ENCODE measurements at regions not wholly inside any gene's neighbourhood (a gene's known extent, or its start where the extent isn't known, plus 50 kb on each side); places are given as distances from the start of the nearest gene placed in this dataset.

DNA sequence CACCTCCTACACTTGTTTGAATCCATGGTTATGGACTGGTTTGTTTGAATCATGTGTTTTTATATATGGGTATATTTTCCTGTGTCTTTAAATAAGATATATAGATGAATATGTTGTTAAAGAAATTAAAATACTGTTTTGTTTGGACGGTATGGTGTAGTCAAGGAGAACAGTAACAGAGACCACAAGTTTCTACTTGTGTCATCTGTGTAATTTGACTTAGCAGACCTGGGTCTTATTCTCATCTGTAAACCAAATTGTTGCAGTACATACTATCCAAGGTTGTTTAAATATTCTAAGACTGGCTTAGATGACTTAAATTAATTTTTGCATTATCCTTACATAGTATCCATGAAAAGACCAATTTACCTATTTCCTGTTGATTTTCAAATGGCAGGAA lies 361.1 kb upstream of the SLITRK1 start:
- no peak for DNase-seq

GRCh38 chr13:84239032-84239431 lies 356.8 kb upstream of the SLITRK1 start:
- DNase-seq = no peak

GRCh38 chr13:84238381-84238780 lies 356.1 kb upstream of the SLITRK1 start:
- DNase-seq = no peak

- DNase-seq = no peak
These were observed 354.9 kb upstream of the SLITRK1 start for GRCh38 chr13:84237143-84237542.

GRCh38 chr13:84234416-84234815 lies 352.1 kb upstream of the SLITRK1 start:
- no peak for DNase-seq

GRCh38 chr13:84230568-84230967 lies 348.3 kb upstream of the SLITRK1 start:
- DNase-seq = no peak

- no peak for DNase-seq
These were observed 328.8 kb upstream of the SLITRK1 start for GRCh38 chr13:84211048-84211447.

DNA sequence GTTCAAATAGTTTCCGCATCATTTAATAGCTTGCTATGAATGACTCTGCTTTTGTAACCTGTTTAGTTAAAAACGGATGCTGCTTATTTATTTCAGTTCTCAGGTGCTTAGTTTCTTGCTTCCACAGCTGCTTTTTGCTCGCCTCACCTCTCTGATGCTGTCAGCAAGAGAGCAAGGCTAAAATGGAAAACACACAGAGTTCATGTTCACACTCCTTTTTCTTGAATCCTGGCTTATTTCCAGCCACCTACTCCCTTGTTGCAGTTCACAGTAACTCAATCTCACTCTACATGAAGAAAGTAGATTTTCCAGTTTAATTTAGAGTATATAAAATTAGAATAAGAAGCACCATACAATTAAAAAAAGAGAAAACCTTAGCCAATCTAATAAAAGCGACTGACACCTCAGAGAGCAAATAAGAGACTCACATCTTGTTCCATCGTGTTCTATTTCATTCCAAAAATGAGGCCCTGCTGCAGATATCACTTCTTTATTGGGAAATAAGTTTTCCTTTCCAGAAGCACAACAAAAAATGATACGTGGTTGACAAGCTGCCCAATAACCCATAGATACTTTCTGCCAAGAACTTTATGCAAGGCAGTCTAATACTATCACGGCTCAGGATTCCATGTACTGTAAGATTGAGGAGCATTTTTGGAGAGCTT lies 326.1 kb upstream of the SLITRK1 start:
- no peak for DNase-seq

- DNase-seq = no peak
These were observed 325.2 kb upstream of the SLITRK1 start for GRCh38 chr13:84207509-84207908.

DNA sequence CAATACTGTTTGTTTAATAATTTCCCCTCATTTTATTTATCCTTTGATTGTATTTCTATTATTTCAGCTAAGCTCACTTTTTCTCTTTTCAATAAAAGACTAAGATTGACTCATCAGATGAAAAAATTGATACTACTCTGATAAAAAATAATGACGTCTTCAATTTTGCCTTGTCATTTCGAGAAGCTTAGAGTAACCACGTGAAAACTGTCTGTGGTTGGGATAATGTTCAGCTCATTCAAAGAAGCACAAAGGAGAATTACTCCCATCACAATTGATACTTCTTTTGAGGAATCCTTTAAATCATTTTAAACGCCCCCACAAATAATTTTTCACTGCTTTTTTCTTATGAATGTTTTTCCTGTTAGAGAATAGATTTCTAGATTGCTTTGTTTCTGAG lies 318.7 kb upstream of the SLITRK1 start:
- DNase-seq = no peak

DNA sequence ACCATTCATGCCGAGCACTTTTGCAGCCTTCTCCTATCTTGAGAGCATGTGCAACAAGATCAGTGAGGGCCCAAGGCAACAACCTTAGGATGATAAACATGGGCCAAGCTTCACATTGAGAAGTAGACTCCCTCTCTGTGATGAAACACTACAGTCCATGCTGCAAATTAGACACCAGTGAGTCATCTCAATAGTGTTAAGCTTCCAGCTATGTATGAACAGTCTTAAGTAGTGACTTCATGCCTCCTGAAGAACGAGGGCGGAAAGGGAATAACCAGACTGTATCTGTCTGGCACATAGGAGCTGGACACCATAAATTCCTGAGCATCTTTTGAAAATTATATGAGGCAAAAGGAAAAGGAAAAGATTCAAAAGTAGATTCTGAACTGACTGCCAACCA lies 309.9 kb upstream of the SLITRK1 start:
- DNase-seq = no peak

- DNase-seq = no peak
These were observed 308.9 kb upstream of the SLITRK1 start for GRCh38 chr13:84191139-84191538.

DNA sequence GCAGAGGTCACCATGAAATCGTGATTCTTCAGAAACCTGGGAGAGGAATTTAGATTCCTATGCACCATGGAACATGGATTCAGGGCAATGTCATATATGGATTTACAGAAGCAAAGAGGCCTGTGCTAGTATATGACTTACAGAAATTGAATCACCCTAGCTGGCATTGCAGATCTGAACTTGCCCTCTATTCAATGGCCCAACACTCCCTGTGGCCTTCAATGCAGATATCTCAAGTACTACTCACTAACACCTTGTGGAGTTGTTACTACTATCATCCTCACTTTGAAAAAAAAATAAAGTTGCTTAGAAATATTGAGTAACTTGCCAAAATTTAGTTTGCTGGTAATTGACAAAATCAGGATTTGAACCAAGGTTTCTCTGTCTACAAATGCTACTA lies 305.4 kb upstream of the SLITRK1 start:
- no peak for DNase-seq

- no peak for DNase-seq
These were observed 257.4 kb upstream of the SLITRK1 start for GRCh38 chr13:84139561-84140158.

GRCh38 chr13:84137292-84137691 lies 255.0 kb upstream of the SLITRK1 start:
- DNase-seq = peak; percentile 47

- DNase-seq = no peak
These were observed 254.3 kb upstream of the SLITRK1 start for GRCh38 chr13:84136582-84136981.

DNA sequence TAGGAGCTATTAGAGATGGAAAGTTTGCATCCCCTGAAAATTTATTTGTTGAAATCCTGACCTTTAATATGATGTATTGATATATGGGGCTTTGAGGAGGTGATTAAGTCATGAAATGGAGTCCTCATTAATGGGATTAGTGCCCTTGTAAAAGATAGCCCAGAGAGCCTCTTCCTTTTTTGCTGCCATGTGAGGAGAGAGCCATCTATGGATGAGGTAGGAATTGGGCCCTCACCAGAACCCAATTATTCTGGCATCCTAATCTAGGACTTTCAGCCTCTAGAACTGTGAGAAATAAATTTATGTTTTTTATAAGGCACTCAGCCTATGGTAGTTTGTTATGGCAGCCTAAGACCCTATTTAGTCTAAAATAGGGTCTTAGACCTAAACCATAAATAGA lies 250.2 kb upstream of the SLITRK1 start:
- no peak for DNase-seq

GRCh38 chr13:84131249-84131648 lies 249.0 kb upstream of the SLITRK1 start:
- no peak for DNase-seq

- DNase-seq = no peak
These were observed 248.3 kb upstream of the SLITRK1 start for GRCh38 chr13:84130495-84131114.

- DNase-seq = no peak
These were observed 247.7 kb upstream of the SLITRK1 start for GRCh38 chr13:84129966-84130365.

DNA sequence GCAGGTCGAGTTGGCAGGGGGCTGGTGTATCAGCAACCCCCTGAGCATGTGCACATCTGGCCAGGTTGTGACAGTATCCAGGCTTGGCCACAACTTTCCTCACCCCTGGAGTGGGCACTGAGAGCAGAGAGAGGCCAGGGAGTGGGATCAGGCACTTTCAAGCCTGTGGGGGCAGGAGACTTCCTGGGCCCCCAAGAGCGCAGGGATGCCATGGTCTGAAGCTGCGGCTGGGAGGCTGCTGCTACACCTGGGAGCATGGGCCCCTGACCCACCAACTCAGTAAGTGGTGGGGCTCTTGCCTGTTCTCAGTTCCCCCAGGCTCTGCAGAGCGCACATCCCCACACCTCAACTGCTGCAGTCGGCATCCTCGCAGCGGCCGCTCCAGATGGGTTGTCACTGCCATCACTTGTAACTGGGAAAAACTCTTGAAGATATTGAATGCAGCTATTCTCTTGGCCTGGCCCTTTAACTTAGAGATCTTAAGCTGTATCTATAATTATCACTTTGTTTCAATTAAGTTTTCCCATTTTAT lies 245.4 kb upstream of the SLITRK1 start:
- DNase-seq = no peak

- no peak for DNase-seq
These were observed 244.4 kb upstream of the SLITRK1 start for GRCh38 chr13:84126671-84127171.

- no peak for DNase-seq
These were observed 239.2 kb upstream of the SLITRK1 start for GRCh38 chr13:84121456-84121855.

- no peak for DNase-seq
These were observed 236.7 kb upstream of the SLITRK1 start for GRCh38 chr13:84118839-84119409.
